HepG2 (cell line): ENCODE measurements at regions not wholly inside any gene's neighbourhood (a gene's known extent, or its start where the extent isn't known, plus 50 kb on each side); places are given as distances from the start of the nearest gene placed in this dataset.

Experiments
- AHDC1 ChIP-seq: sonication (generic); formaldehyde crosslinking; IDR thresholded peaks from 2 replicates; pipeline ENCODE4 v1.5.1; 2020; ENCODE audit warnings: mild to moderate bottlenecking, missing genetic modification reagents, borderline replicate concordance
- ARNT ChIP-seq: fragments of 450-650 bp; IDR thresholded peaks from 2 replicates; pipeline ENCODE4 v1.6.1; 2017
- HIVEP1 ChIP-seq: sonication (generic); formaldehyde crosslinking; IDR thresholded peaks from 2 replicates; pipeline ENCODE4 v1.4.0; 2020; ENCODE audit warnings: mild to moderate bottlenecking, missing genetic modification reagents
- HMG20A ChIP-seq: IDR thresholded peaks from 2 replicates; pipeline ENCODE4 v1.6.1; 2016; ENCODE audit warnings: borderline replicate concordance
- HNRNPUL1 ChIP-seq: fragments of 200-400 bp; formaldehyde crosslinking; IDR thresholded peaks from 2 replicates; pipeline ENCODE4 v1.6.1; 2017; ENCODE audit warnings: low read depth, mild to moderate bottlenecking, low read length, moderate library complexity
- KDM1A ChIP-seq: IDR thresholded peaks from 2 replicates; pipeline ENCODE4 v1.6.1; 2016; ENCODE audit warnings: missing compliant biosample characterization
- KDM5A ChIP-seq: fragments of 200-600 bp; sonication (generic); IDR thresholded peaks from 2 replicates; pipeline ENCODE4 v1.7.0; 2018; ENCODE audit warnings: antibody characterized with exemption, mild to moderate bottlenecking, low read length, borderline replicate concordance
- MXD4 ChIP-seq: IDR thresholded peaks from 2 replicates; pipeline ENCODE4 v1.6.1; 2016; ENCODE audit warnings: mild to moderate bottlenecking, missing biosample characterization, missing genetic modification reagents
- RNF2 ChIP-seq: fragments of 450-650 bp; conservative IDR thresholded peaks from 2 replicates; pipeline ENCODE4 v1.6.1; 2016; ENCODE audit warnings: low read depth
- SIN3B ChIP-seq: fragments of 150-350 bp; IDR thresholded peaks from 2 replicates; pipeline ENCODE4 v1.6.1; 2014; ENCODE audit warnings: low read length
- TARDBP ChIP-seq: sonication (generic); formaldehyde crosslinking; IDR thresholded peaks from 2 replicates; pipeline ENCODE4 v1.8.0; 2022; ENCODE audit warnings: mild to moderate bottlenecking, missing genetic modification reagents
- TFE3 ChIP-seq: IDR thresholded peaks from 2 replicates; pipeline ENCODE4 v1.6.1; 2016
- ZEB1 ChIP-seq: IDR thresholded peaks from 2 replicates; pipeline ENCODE4 v1.6.1; 2012; ENCODE audit warnings: mild to moderate bottlenecking, low read depth, inconsistent platforms; ENCODE audit not compliant: insufficient replicate concordance
- ZNF446 ChIP-seq: sonication (generic); formaldehyde crosslinking; IDR thresholded peaks from 2 replicates; pipeline ENCODE4 v1.5.0; 2020; ENCODE audit warnings: mild to moderate bottlenecking, missing genetic modification reagents
- ZNF556 ChIP-seq: sonication (generic); formaldehyde crosslinking; IDR thresholded peaks from 2 replicates; pipeline ENCODE4 v1.4.0; 2020; ENCODE audit warnings: mild to moderate bottlenecking, missing genetic modification reagents, borderline replicate concordance
- ZNF562 ChIP-seq: sonication (generic); formaldehyde crosslinking; IDR thresholded peaks from 2 replicates; pipeline ENCODE4 v1.8.0; 2022; ENCODE audit warnings: missing genetic modification reagents, borderline replicate concordance
- ZNF691 ChIP-seq: sonication (generic); formaldehyde crosslinking; IDR thresholded peaks from 2 replicates; pipeline ENCODE4 v1.4.0; 2020; ENCODE audit warnings: missing genetic modification reagents, low read depth, mild to moderate bottlenecking, borderline replicate concordance
- TF ChIP-seq, protein P1 (sequence below): sonication (generic); formaldehyde crosslinking; conservative IDR thresholded peaks from 2 replicates; pipeline ENCODE4 v1.4.0; 2020; ENCODE audit warnings: missing genetic modification reagents
- TF ChIP-seq, protein P2 (sequence below): sonication (generic); formaldehyde crosslinking; IDR thresholded peaks from 2 replicates; pipeline ENCODE4 v1.5.1; 2020; ENCODE audit warnings: missing genetic modification reagents, mild to moderate bottlenecking, borderline replicate concordance
- TF ChIP-seq, protein P3 (sequence below): sonication (generic); formaldehyde crosslinking; IDR thresholded peaks from 2 replicates; pipeline ENCODE4 v1.5.0; 2020; ENCODE audit warnings: mild to moderate bottlenecking, missing genetic modification reagents, borderline replicate concordance

- TF ChIP-seq, protein P1, sequence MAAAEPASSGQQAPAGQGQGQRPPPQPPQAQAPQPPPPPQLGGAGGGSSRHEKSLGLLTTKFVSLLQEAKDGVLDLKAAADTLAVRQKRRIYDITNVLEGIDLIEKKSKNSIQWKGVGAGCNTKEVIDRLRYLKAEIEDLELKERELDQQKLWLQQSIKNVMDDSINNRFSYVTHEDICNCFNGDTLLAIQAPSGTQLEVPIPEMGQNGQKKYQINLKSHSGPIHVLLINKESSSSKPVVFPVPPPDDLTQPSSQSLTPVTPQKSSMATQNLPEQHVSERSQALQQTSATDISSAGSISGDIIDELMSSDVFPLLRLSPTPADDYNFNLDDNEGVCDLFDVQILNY (CRISPR knock-in tag), result no peak
- TF ChIP-seq HNRNPUL1 (no peak), ZNF691 (no peak), HIVEP1 (CRISPR knock-in tag) (no peak), MXD4 (CRISPR knock-in tag) (no peak), AHDC1 (CRISPR knock-in tag) (peak; percentile 93; the same call in 1 of the 2 replicates), KDM1A (CRISPR knock-in tag) (no peak), ZNF556 (no peak), HMG20A (CRISPR knock-in tag) (peak; percentile 91), TARDBP (CRISPR knock-in tag) (peak; percentile 50; the same call in 1 of the 2 replicates), ZEB1 (peak; percentile 80), TFE3 (no peak), RNF2 (no peak), ARNT (no peak), KDM5A (no peak), ZNF446 (no peak), ZNF562 (CRISPR knock-in tag) (no peak), SIN3B (no peak)
- TF ChIP-seq, protein P2, sequence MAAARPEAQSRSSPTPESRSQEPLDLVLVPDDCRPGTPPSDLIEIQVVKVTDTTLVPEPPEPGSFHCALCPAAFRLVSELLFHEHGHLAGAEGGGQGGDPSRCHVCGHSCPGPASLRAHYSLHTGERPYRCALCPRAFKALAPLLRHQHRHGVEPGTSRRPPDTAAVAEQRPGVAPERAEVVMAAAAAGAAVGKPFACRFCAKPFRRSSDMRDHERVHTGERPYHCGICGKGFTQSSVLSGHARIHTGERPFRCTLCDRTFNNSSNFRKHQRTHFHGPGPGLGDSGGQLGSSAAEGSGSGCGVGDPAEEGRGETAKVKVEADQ (CRISPR knock-in tag), result no peak
- TF ChIP-seq, protein P3, sequence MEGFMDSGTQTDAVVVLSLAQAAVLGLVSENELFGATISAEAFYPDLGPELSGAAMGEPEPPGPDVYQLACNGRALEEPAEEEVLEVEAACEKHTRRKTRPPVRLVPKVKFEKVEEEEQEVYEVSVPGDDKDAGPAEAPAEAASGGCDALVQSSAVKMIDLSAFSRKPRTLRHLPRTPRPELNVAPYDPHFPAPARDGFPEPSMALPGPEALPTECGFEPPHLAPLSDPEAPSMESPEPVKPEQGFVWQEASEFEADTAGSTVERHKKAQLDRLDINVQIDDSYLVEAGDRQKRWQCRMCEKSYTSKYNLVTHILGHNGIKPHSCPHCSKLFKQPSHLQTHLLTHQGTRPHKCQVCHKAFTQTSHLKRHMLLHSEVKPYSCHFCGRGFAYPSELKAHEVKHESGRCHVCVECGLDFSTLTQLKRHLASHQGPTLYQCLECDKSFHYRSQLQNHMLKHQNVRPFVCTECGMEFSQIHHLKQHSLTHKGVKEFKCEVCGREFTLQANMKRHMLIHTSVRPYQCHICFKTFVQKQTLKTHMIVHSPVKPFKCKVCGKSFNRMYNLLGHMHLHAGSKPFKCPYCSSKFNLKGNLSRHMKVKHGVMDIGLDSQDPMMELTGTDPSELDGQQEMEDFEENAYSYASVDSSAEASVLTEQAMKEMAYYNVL (CRISPR knock-in tag), result peak; percentile 50; the same call in 1 of the 2 replicates
Observed at GRCh38 chr7:13185139-13185538, 497.7 kb downstream of the ARL4A start (continued).
